Epithelial cell of proximal tubule (primary cell): ENCODE measurements at regions not wholly inside any gene's neighbourhood (a gene's known extent, or its start where the extent isn't known, plus 50 kb on each side); places are given as distances from the start of the nearest gene placed in this dataset.

Experiments used
- DNase-seq: peaks from one replicate; pipeline ENCODE4 v3.0.0-alpha.2; 2011; ENCODE audit warnings: low read depth
- H3K4me3 ChIP-seq: 2 replicates; pipeline ENCODE4 v1.5.1; 2011; ENCODE audit warnings: low read depth, mild to moderate bottlenecking, low read length
- CTCF ChIP-seq: conservative IDR thresholded peaks from 2 replicates; pipeline ENCODE4 v1.5.1; 2012; ENCODE audit warnings: low read depth, mild to moderate bottlenecking, low read length

GRCh38 chr13:80584785-80585184, 243.9 kb upstream of the SPRY2 start:
- TF ChIP-seq CTCF: no peak
- no peak for DNase-seq
- no peak overlapping the region for H3K4me3 ChIP-seq

GRCh38 chr13:80584306-80584705, 243.4 kb upstream of the SPRY2 start:
- no peak for TF ChIP-seq CTCF
- DNase-seq: no peak
- H3K4me3 ChIP-seq: no peak overlapping the region

- no peak overlapping the region for H3K4me3 ChIP-seq
- no peak for TF ChIP-seq CTCF
- no peak for DNase-seq
Measured at GRCh38 chr13:80577926-80578670, 237.2 kb upstream of the SPRY2 start.

GRCh38 chr13:80577285-80577684, 236.4 kb upstream of the SPRY2 start:
- peak; percentile 5 for TF ChIP-seq CTCF
- DNase-seq: no peak
- H3K4me3 ChIP-seq: no peak overlapping the region

- DNase-seq: no peak
- no peak for TF ChIP-seq CTCF
- no peak overlapping the region for H3K4me3 ChIP-seq
Measured at GRCh38 chr13:80574113-80574850, 233.4 kb upstream of the SPRY2 start.

GRCh38 chr13:80572923-80573316, 232.0 kb upstream of the SPRY2 start:
- no peak for DNase-seq
- no peak for TF ChIP-seq CTCF
- H3K4me3 ChIP-seq: no peak overlapping the region
